ENCODE measurements at regions not wholly inside any gene's neighbourhood (a gene's known extent, or its start where the extent isn't known, plus 50 kb on each side); places are given as distances from the start of the nearest gene placed in this dataset.

- no peak for DNase-seq (ENCODE audit: extremely low spot score)
- POLR2A ChIA-PET, result no interaction called here
- CTCF ChIA-PET, result no interaction called here
- TF ChIP-seq LEF1 (IDR thresholded peaks at IDR 0.05; ENCODE audit: borderline replicate concordance), result no peak
- TF ChIP-seq ZNF384 (IDR thresholded peaks at IDR 0.05), result no peak
- TF ChIP-seq FOXA1 (IDR thresholded peaks at IDR 0.05), result no peak
- TF ChIP-seq NFRKB (IDR thresholded peaks at IDR 0.05), result no peak
- TF ChIP-seq L3MBTL2 (conservative IDR thresholded peaks at IDR 0.05), result no peak
- TF ChIP-seq BHLHE40 (IDR thresholded peaks at IDR 0.05; ENCODE audit: borderline replicate concordance), result no peak
- TF ChIP-seq PKNOX1 (IDR thresholded peaks at IDR 0.05), result no peak
- no peak for TF ChIP-seq ARNT (IDR thresholded peaks at IDR 0.05)
Measured at GRCh38 chr18:1746131-1746530, 825.2 kb downstream of the METTL4 start.

GRCh38 chr18:1751249-1751648, 820.1 kb downstream of the METTL4 start:
- POLR2A ChIA-PET, result no interaction called here
- TF ChIP-seq ZNF384 (IDR thresholded peaks at IDR 0.05) (no peak), CTBP1 (IDR thresholded peaks at IDR 0.05; ENCODE audit: borderline replicate concordance) (no peak), HDGF (IDR thresholded peaks at IDR 0.05; ENCODE audit: borderline replicate concordance) (no peak), FOXK2 (IDR thresholded peaks at IDR 0.05) (no peak), SP1 (IDR thresholded peaks at IDR 0.05) (no peak), PKNOX1 (IDR thresholded peaks at IDR 0.05) (no peak), FOXA1 (IDR thresholded peaks at IDR 0.05) (no peak), FOXM1 (IDR thresholded peaks at IDR 0.05; ENCODE audit: borderline replicate concordance) (no peak), L3MBTL2 (conservative IDR thresholded peaks at IDR 0.05) (no peak), BHLHE40 (IDR thresholded peaks at IDR 0.05; ENCODE audit: borderline replicate concordance) (no peak), NFRKB (IDR thresholded peaks at IDR 0.05) (no peak), ARNT (IDR thresholded peaks at IDR 0.05) (no peak), LEF1 (IDR thresholded peaks at IDR 0.05; ENCODE audit: borderline replicate concordance) (no peak), SUZ12 (IDR thresholded peaks at IDR 0.05) (no peak), ELF4 (IDR thresholded peaks at IDR 0.05) (no peak)
- CTCF ChIA-PET, result no interaction called here
- DNase-seq (ENCODE audit: extremely low spot score), result no peak

- ChIA-PET POLR2A (no interaction called here), CTCF (no interaction called here)
- no peak for DNase-seq (ENCODE audit: extremely low spot score)
- no peak for TF ChIP-seq BHLHE40 (IDR thresholded peaks at IDR 0.05; ENCODE audit: borderline replicate concordance)
- TF ChIP-seq FOXK2 (IDR thresholded peaks at IDR 0.05), result no peak
- no peak for TF ChIP-seq ZNF384 (IDR thresholded peaks at IDR 0.05)
- no peak for TF ChIP-seq HDGF (IDR thresholded peaks at IDR 0.05; ENCODE audit: borderline replicate concordance)
- no peak for TF ChIP-seq SP1 (IDR thresholded peaks at IDR 0.05)
- no peak for TF ChIP-seq SUZ12 (IDR thresholded peaks at IDR 0.05)
- TF ChIP-seq FOXA1 (IDR thresholded peaks at IDR 0.05), result no peak
Measured at GRCh38 chr18:1760901-1761300, 810.4 kb downstream of the METTL4 start.

GRCh38 chr18:1774261-1774660, 797.0 kb downstream of the METTL4 start:
- no peak for DNase-seq (ENCODE audit: extremely low spot score)
- no peak for TF ChIP-seq FOXM1 (IDR thresholded peaks at IDR 0.05; ENCODE audit: borderline replicate concordance)
- TF ChIP-seq CTBP1 (IDR thresholded peaks at IDR 0.05; ENCODE audit: borderline replicate concordance), result no peak
- TF ChIP-seq BHLHE40 (IDR thresholded peaks at IDR 0.05; ENCODE audit: borderline replicate concordance), result no peak
- no peak for TF ChIP-seq L3MBTL2 (conservative IDR thresholded peaks at IDR 0.05)
- no peak for TF ChIP-seq PKNOX1 (IDR thresholded peaks at IDR 0.05)
- TF ChIP-seq SP1 (IDR thresholded peaks at IDR 0.05), result no peak
- TF ChIP-seq HDGF (IDR thresholded peaks at IDR 0.05; ENCODE audit: borderline replicate concordance), result no peak
- TF ChIP-seq ELF4 (IDR thresholded peaks at IDR 0.05), result no peak
- TF ChIP-seq ARNT (IDR thresholded peaks at IDR 0.05), result no peak
- no peak for TF ChIP-seq TARDBP (IDR thresholded peaks at IDR 0.05)
- TF ChIP-seq SUZ12 (IDR thresholded peaks at IDR 0.05), result no peak
- no peak for TF ChIP-seq ZNF384 (IDR thresholded peaks at IDR 0.05)
- TF ChIP-seq LEF1 (IDR thresholded peaks at IDR 0.05; ENCODE audit: borderline replicate concordance), result no peak
- TF ChIP-seq NFRKB (IDR thresholded peaks at IDR 0.05), result no peak
- CTCF ChIA-PET, result no interaction called here
- POLR2A ChIA-PET, result no interaction called here

- POLR2A ChIA-PET, result no interaction called here
Measured at GRCh38 chr18:1777843-1778242, 793.5 kb downstream of the METTL4 start.

More at GRCh38 chr18:1777843-1778242, 793.5 kb downstream of the METTL4 start:
- CTCF ChIA-PET, result no interaction called here
- TF ChIP-seq HDGF (IDR thresholded peaks at IDR 0.05; ENCODE audit: borderline replicate concordance) (no peak), TARDBP (IDR thresholded peaks at IDR 0.05) (no peak), ZNF384 (IDR thresholded peaks at IDR 0.05) (no peak), SUZ12 (IDR thresholded peaks at IDR 0.05) (no peak), NFRKB (IDR thresholded peaks at IDR 0.05) (no peak), BHLHE40 (IDR thresholded peaks at IDR 0.05; ENCODE audit: borderline replicate concordance) (no peak), PKNOX1 (IDR thresholded peaks at IDR 0.05) (no peak), FOXM1 (IDR thresholded peaks at IDR 0.05; ENCODE audit: borderline replicate concordance) (no peak), FOXA1 (IDR thresholded peaks at IDR 0.05) (no peak), LEF1 (IDR thresholded peaks at IDR 0.05; ENCODE audit: borderline replicate concordance) (no peak), SP1 (IDR thresholded peaks at IDR 0.05) (no peak), CTBP1 (IDR thresholded peaks at IDR 0.05; ENCODE audit: borderline replicate concordance) (no peak), ARNT (IDR thresholded peaks at IDR 0.05) (no peak), L3MBTL2 (conservative IDR thresholded peaks at IDR 0.05) (no peak), FOXK2 (IDR thresholded peaks at IDR 0.05) (no peak), ELF4 (IDR thresholded peaks at IDR 0.05) (no peak)
- no peak for DNase-seq (ENCODE audit: extremely low spot score)

Measured in HEK293T (cell line).